ENCODE measurements at regions not wholly inside any gene's neighbourhood (a gene's known extent, or its start where the extent isn't known, plus 50 kb on each side); places are given as distances from the start of the nearest gene placed in this dataset.

DNA sequence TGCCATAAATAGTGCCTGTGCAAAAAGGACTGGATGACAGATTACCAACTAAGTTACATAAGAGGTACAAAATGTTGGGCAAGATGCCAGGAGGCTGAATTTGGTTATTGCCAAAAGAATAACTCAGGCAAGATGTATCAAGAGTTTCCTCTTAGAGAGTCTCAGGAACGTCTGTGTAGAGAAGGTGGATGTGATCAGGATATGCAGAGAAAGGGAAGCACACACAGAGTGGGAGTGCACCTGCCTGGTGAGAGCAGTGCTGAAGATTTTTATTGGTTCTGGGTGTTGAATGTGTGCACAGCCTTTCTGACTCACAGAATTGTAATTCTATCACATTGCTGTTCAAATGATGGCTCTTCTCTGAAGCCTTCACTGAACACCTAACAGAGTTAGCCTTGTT is 156.8 kb upstream of the HS3ST1 start:
- TF ChIP-seq, protein P1, sequence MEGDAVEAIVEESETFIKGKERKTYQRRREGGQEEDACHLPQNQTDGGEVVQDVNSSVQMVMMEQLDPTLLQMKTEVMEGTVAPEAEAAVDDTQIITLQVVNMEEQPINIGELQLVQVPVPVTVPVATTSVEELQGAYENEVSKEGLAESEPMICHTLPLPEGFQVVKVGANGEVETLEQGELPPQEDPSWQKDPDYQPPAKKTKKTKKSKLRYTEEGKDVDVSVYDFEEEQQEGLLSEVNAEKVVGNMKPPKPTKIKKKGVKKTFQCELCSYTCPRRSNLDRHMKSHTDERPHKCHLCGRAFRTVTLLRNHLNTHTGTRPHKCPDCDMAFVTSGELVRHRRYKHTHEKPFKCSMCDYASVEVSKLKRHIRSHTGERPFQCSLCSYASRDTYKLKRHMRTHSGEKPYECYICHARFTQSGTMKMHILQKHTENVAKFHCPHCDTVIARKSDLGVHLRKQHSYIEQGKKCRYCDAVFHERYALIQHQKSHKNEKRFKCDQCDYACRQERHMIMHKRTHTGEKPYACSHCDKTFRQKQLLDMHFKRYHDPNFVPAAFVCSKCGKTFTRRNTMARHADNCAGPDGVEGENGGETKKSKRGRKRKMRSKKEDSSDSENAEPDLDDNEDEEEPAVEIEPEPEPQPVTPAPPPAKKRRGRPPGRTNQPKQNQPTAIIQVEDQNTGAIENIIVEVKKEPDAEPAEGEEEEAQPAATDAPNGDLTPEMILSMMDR (tag by site-specific recombination; IDR thresholded peaks at IDR 0.05): no peak
- no peak for TF ChIP-seq ZIC2 (tag by site-specific recombination; IDR thresholded peaks at IDR 0.05)
- no peak for TF ChIP-seq ZNF621 (tag by site-specific recombination; IDR thresholded peaks at IDR 0.05)
- TF ChIP-seq, protein P2, sequence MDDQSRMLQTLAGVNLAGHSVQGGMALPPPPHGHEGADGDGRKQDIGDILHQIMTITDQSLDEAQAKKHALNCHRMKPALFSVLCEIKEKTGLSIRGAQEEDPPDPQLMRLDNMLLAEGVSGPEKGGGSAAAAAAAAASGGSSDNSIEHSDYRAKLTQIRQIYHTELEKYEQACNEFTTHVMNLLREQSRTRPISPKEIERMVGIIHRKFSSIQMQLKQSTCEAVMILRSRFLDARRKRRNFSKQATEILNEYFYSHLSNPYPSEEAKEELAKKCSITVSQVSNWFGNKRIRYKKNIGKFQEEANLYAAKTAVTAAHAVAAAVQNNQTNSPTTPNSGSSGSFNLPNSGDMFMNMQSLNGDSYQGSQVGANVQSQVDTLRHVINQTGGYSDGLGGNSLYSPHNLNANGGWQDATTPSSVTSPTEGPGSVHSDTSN (CRISPR knock-in tag; IDR thresholded peaks at IDR 0.05): no peak
- TF ChIP-seq ZNF114 (tag by site-specific recombination; IDR thresholded peaks at IDR 0.05): no peak
- TF ChIP-seq, protein P3, sequence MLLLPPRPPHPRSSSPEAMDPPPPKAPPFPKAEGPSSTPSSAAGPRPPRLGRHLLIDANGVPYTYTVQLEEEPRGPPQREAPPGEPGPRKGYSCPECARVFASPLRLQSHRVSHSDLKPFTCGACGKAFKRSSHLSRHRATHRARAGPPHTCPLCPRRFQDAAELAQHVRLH (tag by site-specific recombination; IDR thresholded peaks at IDR 0.05): no peak
- TF ChIP-seq BCL11A (tag by site-specific recombination; IDR thresholded peaks at IDR 0.05; ENCODE audit: low read depth): no peak
- TF ChIP-seq PRDM1 (tag by site-specific recombination; IDR thresholded peaks at IDR 0.05): no peak
- no peak for TF ChIP-seq REPIN1 (tag by site-specific recombination; IDR thresholded peaks at IDR 0.05; ENCODE audit: low read depth)
- TF ChIP-seq, protein P4, sequence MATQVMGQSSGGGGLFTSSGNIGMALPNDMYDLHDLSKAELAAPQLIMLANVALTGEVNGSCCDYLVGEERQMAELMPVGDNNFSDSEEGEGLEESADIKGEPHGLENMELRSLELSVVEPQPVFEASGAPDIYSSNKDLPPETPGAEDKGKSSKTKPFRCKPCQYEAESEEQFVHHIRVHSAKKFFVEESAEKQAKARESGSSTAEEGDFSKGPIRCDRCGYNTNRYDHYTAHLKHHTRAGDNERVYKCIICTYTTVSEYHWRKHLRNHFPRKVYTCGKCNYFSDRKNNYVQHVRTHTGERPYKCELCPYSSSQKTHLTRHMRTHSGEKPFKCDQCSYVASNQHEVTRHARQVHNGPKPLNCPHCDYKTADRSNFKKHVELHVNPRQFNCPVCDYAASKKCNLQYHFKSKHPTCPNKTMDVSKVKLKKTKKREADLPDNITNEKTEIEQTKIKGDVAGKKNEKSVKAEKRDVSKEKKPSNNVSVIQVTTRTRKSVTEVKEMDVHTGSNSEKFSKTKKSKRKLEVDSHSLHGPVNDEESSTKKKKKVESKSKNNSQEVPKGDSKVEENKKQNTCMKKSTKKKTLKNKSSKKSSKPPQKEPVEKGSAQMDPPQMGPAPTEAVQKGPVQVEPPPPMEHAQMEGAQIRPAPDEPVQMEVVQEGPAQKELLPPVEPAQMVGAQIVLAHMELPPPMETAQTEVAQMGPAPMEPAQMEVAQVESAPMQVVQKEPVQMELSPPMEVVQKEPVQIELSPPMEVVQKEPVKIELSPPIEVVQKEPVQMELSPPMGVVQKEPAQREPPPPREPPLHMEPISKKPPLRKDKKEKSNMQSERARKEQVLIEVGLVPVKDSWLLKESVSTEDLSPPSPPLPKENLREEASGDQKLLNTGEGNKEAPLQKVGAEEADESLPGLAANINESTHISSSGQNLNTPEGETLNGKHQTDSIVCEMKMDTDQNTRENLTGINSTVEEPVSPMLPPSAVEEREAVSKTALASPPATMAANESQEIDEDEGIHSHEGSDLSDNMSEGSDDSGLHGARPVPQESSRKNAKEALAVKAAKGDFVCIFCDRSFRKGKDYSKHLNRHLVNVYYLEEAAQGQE (tag by site-specific recombination; IDR thresholded peaks at IDR 0.05): no peak
- TF ChIP-seq YY1 (tag by site-specific recombination; IDR thresholded peaks at IDR 0.05): no peak
- no peak for TF ChIP-seq SP2 (tag by site-specific recombination; IDR thresholded peaks at IDR 0.05)
